NCI-H2227 (cell line): ENCODE measurements at regions not wholly inside any gene's neighbourhood (a gene's known extent, or its start where the extent isn't known, plus 50 kb on each side); places are given as distances from the start of the nearest gene placed in this dataset.
"Not testable (repeated sequence)": the region's sequence is repeated elsewhere in the genome, so short reads cannot be mapped to it uniquely, and the experiment has no call there.

Experiments
- DNase-seq: peaks from one replicate; lab custom pipeline; 2025; ENCODE audit not compliant: unreplicated experiment; lab: John Stamatoyannopoulos, UW

- DNase-seq = no peak
Measured at GRCh38 chr5:154653764-154654485, 101.3 kb upstream of the LARP1 start.

- DNase-seq = no peak
Measured at GRCh38 chr5:154653418-154653763, 101.8 kb upstream of the LARP1 start.

GRCh38 chr5:154652746-154653417 is 102.3 kb upstream of the LARP1 start:
- DNase-seq = no peak

GRCh38 chr5:154651795-154652194 is 103.4 kb upstream of the LARP1 start:
- not testable (repeated sequence) for DNase-seq

GRCh38 chr5:154648706-154649105 is 106.5 kb upstream of the LARP1 start:
- DNase-seq = no peak

GRCh38 chr5:154648229-154648628 is 106.9 kb upstream of the LARP1 start:
- DNase-seq = no peak

- no peak for DNase-seq
Measured at GRCh38 chr5:154647761-154648145, 107.4 kb upstream of the LARP1 start.

GRCh38 chr5:154647114-154647760 is 107.9 kb upstream of the LARP1 start:
- DNase-seq = peak; percentile 26

GRCh38 chr5:154646745-154647113 is 108.4 kb upstream of the LARP1 start:
- no peak for DNase-seq

GRCh38 chr5:154644745-154645411 is 110.3 kb upstream of the LARP1 start:
- no peak for DNase-seq

GRCh38 chr5:154642499-154643245 is 112.5 kb upstream of the LARP1 start:
- DNase-seq = no peak

GRCh38 chr5:154640213-154640831 is 114.9 kb upstream of the LARP1 start:
- not testable (repeated sequence) for DNase-seq

GRCh38 chr5:154636786-154637185 is 118.4 kb upstream of the LARP1 start:
- DNase-seq = not testable (repeated sequence)

GRCh38 chr5:154636271-154636670 is 118.9 kb upstream of the LARP1 start:
- not testable (repeated sequence) for DNase-seq

GRCh38 chr5:154633744-154634143 is 121.4 kb upstream of the LARP1 start:
- not testable (repeated sequence) for DNase-seq

GRCh38 chr5:154631141-154631540 is 124.0 kb upstream of the LARP1 start:
- DNase-seq = no peak

- DNase-seq = no peak
Measured at GRCh38 chr5:154630410-154630809, 124.8 kb upstream of the LARP1 start.

- DNase-seq = no peak
Measured at GRCh38 chr5:154628685-154629084, 126.5 kb upstream of the LARP1 start.

- no peak for DNase-seq
Measured at GRCh38 chr5:154627698-154628678, 127.2 kb upstream of the LARP1 start.
